Mesodermal cell (in vitro differentiated cells): ENCODE measurements at regions not wholly inside any gene's neighbourhood (a gene's known extent, or its start where the extent isn't known, plus 50 kb on each side); places are given as distances from the start of the nearest gene placed in this dataset.

Experiments used
- H3K27ac ChIP-seq: 2 replicates; pipeline ENCODE4 v1.7.0; 2013; ENCODE audit warnings: mild to moderate bottlenecking, low read depth, low read length, moderate library complexity; ENCODE audit not compliant: severe bottlenecking
- H3K36me3 ChIP-seq: 2 replicates; pipeline ENCODE4 v1.7.1; 2013; ENCODE audit warnings: mild to moderate bottlenecking, low read length, moderate library complexity; ENCODE audit not compliant: control insufficient read depth, insufficient read depth
- H3K4me1 ChIP-seq: one replicate; pipeline ENCODE4 v1.7.1; 2013; ENCODE audit warnings: mild to moderate bottlenecking, low read length; ENCODE audit not compliant: insufficient read depth, control insufficient read depth, poor library complexity, severe bottlenecking
- H3K4me3 ChIP-seq: 2 replicates; pipeline ENCODE4 v1.7.0; 2013; ENCODE audit warnings: low read length, control low read depth, mild to moderate bottlenecking; ENCODE audit not compliant: insufficient read depth, poor library complexity, severe bottlenecking; ENCODE audit errors: extremely low read depth
- H3K9me3 ChIP-seq: 2 replicates; pipeline ENCODE4 v1.7.1; 2013; ENCODE audit warnings: mild to moderate bottlenecking, low read length, moderate library complexity; ENCODE audit not compliant: control insufficient read depth
- WGBS, 2 experiments: methylation state at CpG; one replicate each; pipeline ENCODE4 v1.1.5; 2013; ENCODE audit warnings: missing lambda C conversion rate in 2 of 2; ENCODE audit not compliant: insufficient coverage in 2 of 2; 5-methylcytosine and 5-hydroxymethylcytosine counted together

DNA sequence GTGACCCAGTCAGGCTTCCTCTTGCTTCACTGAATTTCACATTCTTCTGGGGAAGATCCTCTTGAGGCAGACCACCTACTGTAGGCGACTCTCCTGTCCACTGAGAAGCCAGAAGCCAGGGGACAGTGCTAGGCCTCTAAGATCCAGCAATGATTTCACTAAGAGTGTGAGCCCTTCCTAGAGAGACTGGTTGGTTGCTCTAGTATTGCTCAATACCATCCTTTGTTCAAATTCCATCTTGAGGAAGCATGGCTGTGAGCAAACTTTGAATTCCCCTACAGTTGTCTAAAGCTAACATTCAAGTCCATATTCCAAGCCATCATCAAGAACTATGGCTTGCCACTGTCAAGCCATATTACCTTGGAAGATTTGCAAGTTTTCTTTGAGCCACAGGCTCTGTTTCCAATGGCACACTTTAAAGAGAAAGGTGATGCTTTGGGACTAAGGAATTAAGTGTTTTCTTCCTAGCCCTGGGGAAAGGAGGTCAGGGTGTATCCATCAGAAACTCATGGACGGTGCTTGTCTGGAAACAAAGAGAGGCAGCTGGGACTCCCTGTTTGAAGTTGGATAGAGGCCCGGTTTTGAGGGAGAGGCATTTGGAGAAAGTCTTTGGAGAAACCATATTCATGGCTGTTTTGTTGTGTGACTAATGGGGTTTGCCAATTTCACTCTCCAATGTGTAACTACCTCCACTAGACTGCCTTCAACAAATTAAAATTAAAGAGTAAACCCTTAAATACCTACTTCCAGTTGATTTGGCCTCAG is 1217.9 kb downstream of the VRK1 start:
- H3K9me3 ChIP-seq: no peaks in the 10 kb centered on the region
- no peak overlapping the region for H3K27ac ChIP-seq
- 87 to 89% methylated on average over 2 of the region's 3 CpGs for WGBS, 2 experiments
- no peaks in the 10 kb centered on the region for H3K36me3 ChIP-seq
- peaks cover 5% of the 10 kb centered on the region for H3K4me1 ChIP-seq
- no peak overlapping the region for H3K4me3 ChIP-seq

DNA sequence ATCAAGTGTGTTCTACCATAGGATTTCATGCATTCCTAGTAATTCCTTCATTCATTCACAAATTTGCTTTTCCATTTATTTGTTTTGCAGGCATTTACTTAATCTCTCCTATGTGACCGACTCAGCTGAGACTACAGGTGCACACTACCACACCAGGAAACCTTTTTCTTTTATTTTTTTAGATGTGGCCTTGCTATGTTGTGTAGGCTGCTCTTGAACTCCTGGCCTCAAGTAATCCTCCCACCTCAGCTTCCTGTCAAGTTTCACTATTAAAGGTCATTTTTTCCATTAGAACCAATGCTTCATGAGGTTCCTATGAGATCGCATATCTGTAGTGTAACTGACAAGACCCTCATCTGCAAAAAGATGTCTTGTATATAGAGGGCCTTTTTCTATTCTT is 1218.7 kb downstream of the VRK1 start:
- Histone ChIP-seq H3K27ac (no peak overlapping the region), H3K4me1 (peaks cover 5% of the 10 kb centered on the region), H3K9me3 (no peaks in the 10 kb centered on the region), H3K36me3 (no peaks in the 10 kb centered on the region), H3K4me3 (no peak overlapping the region)
- no CpG with 5 or more reads among the region's 2 CpGs for WGBS, 2 experiments

DNA sequence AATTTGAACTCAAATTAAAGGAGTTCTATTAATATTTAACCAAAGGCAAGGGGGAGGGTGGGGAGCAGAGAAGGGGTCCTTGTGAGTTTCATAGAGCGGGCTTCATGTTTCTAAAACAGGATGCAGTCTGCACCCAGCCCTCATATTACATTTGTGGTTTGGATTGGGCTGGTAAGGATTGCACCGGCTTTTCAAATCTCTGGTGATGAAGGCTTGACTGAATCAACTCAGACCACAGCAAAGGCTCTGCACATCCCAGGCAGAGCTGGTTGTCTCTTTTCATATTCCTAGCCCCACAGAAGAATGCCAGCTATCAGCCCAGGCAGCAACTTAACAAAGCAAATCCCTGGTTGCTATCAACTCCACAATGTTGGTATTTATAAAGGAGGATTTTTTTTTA is 1221.4 kb downstream of the VRK1 start:
- Histone ChIP-seq H3K27ac (no peak overlapping the region), H3K9me3 (no peaks in the 10 kb centered on the region), H3K36me3 (no peaks in the 10 kb centered on the region), H3K4me1 (no peaks in the 10 kb centered on the region), H3K4me3 (no peak overlapping the region)
- WGBS, 2 experiments: no CpG with 5 or more reads among the region's 2 CpGs

DNA sequence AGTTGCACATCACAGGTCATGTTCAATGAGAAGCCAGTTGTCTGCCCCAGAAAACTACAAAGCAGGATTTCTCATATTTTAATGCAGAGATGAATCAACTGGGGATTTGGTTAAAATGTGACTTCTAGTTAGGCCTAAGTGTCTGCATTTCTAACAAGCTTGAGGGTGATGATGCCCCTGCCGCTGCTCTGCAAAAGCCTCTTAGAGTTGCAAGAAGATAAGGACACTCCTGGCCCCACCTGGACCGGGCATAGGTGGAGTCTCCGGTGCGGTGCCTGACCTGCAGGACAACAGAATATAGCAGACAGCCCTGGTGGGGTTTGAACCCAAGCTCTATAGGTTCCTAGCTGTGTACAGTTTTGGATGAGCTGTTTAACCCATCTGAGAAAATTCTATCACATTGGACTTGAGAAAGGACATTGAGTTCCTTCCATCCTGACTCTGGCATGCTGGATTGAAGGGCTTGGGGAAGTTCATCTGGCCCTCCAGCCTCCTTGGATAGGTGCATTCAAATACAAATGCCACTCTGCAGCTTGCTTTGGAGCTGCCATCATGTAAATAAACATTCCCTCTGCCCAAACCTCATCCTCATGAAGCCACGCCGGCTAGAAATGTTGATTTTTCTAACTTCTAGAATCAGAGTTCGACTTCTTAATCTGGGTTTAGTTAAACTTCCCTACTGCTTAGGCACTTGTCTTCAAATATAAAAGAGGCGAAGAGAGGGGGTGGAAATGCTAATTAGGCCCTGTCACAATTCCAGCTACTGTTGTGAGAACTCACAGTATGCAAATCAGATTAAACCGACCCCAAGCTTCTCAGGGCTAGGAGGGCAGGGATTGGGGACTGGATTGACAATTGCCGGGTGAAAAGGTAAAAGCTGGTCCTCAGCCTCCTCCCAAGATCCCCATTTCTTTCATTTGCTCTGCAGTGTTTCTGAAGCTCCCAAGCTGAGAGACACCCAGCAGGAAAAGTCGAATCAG is 1225.6 kb downstream of the VRK1 start:
- no peak overlapping the region for H3K27ac ChIP-seq
- WGBS, 2 experiments: 65 to 71% methylated on average over 5 to 6 of the region's 11 CpGs

DNA sequence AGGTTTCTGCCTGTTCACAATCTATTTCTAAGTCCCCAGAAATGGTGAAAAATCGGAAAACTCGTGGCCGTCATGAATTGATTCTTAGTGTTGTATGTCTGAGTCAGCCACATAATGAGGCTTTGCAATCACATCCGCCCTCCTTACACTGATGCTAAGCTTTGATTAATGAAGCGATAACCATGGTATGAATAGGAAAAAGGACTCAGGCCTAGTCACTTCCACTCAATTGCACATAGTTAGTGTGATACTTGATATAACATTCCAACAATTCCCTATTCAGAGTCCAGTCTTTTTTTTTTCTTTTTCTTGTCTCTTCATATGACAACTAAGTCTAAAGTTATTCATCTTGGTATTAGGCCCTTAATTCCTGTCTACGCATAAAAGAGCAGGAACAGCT is 1231.0 kb downstream of the VRK1 start:
- Histone ChIP-seq H3K27ac (no peak overlapping the region), H3K4me3 (no peak overlapping the region), H3K9me3 (no peaks in the 10 kb centered on the region), H3K36me3 (no peaks in the 10 kb centered on the region), H3K4me1 (no peaks in the 10 kb centered on the region)
- WGBS, 2 experiments: 85 to 94% methylated on average over 2 to 4 of the region's 6 CpGs

More for the DNA sequence above, 1225.6 kb downstream of the VRK1 start:
- Histone ChIP-seq H3K9me3 (no peaks in the 10 kb centered on the region), H3K36me3 (no peaks in the 10 kb centered on the region), H3K4me3 (no peak overlapping the region), H3K4me1 (no peaks in the 10 kb centered on the region)

DNA sequence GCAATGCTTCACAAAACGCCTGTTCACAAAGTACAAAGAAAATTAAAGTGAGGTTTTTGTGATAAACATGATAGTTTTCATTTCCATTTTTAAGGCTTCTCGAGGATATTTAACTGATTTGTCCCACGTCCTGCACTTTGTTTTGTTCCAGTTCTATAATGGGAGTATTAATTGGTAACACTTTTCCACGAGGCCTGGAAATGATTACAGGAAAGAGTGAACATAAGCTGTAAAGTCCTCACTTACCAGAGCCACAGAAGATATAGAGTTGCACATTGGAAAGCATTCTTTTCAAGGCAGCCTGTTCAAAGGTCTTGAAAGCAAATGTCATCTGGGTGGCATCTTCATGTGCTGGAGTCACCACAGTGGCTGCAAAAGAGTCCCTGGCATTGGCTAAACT is 1236.6 kb downstream of the BCL11B start:
- no peaks in the 10 kb centered on the region for H3K36me3 ChIP-seq
- H3K4me3 ChIP-seq: no peak overlapping the region
- WGBS, 2 experiments: 79 to 100% methylated on average over 1 to 3 of the region's 4 CpGs

DNA sequence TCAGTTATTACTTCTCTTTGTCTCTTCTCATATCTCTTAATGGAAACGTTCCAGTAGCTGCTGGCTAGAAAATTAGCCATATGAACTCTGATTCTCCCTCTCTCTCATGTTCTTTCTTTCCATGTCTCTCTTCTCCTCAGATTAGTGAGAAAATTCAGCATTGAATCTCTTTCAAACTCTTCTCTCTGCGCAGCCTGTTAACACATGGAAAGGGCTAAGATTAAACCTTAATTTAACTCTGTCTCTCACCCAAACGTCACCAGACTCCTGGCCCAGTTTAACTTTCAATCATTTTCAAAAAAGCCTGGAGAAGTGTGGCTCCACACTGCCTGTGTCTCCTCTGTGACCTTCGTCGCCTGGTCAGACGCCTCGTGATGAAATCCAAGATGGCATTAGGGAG is 1234.2 kb downstream of the BCL11B start:
- Histone ChIP-seq H3K27ac (no peak overlapping the region), H3K9me3 (no peaks in the 10 kb centered on the region)
- WGBS, 2 experiments: 83 to 92% methylated on average over 4 to 6 of the region's 7 CpGs

More for the DNA sequence above, 1236.6 kb downstream of the BCL11B start:
- Histone ChIP-seq H3K4me1 (no peaks in the 10 kb centered on the region), H3K27ac (no peak overlapping the region), H3K9me3 (no peaks in the 10 kb centered on the region)

DNA sequence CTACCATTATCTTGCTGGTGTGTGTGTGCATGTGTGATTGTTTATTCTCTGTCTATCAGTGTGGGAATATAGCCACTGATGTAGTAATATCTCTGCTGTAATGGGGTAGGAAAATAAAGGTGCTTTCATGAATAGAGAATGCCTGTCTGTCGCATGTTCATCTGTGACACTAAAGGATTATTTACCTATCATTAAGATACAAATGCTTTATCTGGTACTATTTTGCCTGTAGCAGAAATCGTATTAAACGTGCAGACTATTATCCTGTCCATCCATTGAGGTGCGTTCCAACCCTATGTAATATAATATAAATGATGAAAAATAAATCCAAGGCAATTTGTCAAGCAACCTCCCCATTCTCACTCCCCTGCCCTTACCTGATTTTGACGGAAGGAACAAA is 1215.1 kb downstream of the BCL11B start:
- no CpG with 5 or more reads among the region's 5 CpGs for WGBS, 2 experiments
- H3K4me1 ChIP-seq: no peaks in the 10 kb centered on the region
- H3K4me3 ChIP-seq: no peak overlapping the region
- no peaks in the 10 kb centered on the region for H3K36me3 ChIP-seq
- no peaks in the 10 kb centered on the region for H3K9me3 ChIP-seq
- H3K27ac ChIP-seq: no peak overlapping the region

More for the DNA sequence above, 1234.2 kb downstream of the BCL11B start:
- Histone ChIP-seq H3K4me3 (no peak overlapping the region), H3K36me3 (no peaks in the 10 kb centered on the region), H3K4me1 (no peaks in the 10 kb centered on the region)

DNA sequence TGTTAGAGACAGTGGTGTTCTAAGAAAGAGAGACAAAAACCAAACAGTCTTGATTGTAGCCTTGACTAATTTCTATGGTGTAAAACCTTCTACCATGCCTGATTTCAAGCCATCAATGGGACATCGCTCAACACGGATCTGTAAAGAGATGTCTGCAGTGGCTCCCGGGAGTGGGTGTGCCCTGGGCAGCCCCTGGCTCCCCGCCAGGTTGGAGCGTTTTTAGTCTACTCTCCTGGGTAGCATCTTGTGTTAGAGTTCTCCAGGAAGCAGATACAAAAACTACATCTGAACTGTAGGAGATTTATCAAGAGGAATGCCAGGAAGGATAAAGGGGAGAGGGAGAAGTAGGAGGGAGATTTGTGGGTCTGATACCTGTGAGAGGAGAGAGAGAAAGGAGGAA is 1212.9 kb downstream of the BCL11B start:
- H3K27ac ChIP-seq: no peak overlapping the region

DNA sequence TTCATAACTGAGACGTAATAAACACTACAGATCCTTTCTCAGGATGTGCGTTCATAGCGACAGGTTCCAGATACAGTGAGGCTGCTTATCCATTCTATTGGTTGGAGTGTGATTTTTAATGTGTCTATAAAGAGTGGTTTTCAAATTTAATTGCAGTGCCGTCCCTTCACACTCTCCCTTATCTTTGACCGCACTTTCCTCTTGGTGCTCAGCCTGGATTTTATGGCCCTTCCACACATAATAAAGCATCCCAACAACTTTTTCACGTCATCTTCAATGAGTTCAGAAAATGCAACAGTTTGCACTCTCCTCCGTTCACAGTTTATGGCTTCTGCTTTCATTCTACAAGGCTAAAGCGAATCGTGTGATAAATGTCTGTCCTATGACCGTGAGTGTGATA is 1209.9 kb downstream of the BCL11B start:
- Histone ChIP-seq H3K4me1 (no peaks in the 10 kb centered on the region), H3K9me3 (no peaks in the 10 kb centered on the region), H3K36me3 (no peaks in the 10 kb centered on the region), H3K4me3 (no peak overlapping the region), H3K27ac (no peak overlapping the region)
- 96 to 97% methylated on average over 5 to 7 of the region's 10 CpGs for WGBS, 2 experiments

More for the DNA sequence above, 1212.9 kb downstream of the BCL11B start:
- Histone ChIP-seq H3K4me1 (no peaks in the 10 kb centered on the region), H3K36me3 (no peaks in the 10 kb centered on the region), H3K4me3 (no peak overlapping the region), H3K9me3 (no peaks in the 10 kb centered on the region)
- 74 to 76% methylated on average over 2 to 5 of the region's 5 CpGs for WGBS, 2 experiments
